Activated T-helper 2 cell treated with anti-CD3 and anti-CD28 coated beads, Interferon-gamma antibody, Interleukin-2, Interleukin-4, amounts not matched to agents 10 μg/mL and 5 μg/mL and 100 μg/mL, durations not matched to agents 14 hours and 24 hours and 36 hours (primary cell): ENCODE measurements at regions not wholly inside any gene's neighbourhood (a gene's known extent, or its start where the extent isn't known, plus 50 kb on each side); places are given as distances from the start of the nearest gene placed in this dataset.
"Not testable (repeated sequence)": the region's sequence is repeated elsewhere in the genome, so short reads cannot be mapped to it uniquely, and the experiment has no call there.

Source experiments
- DNase-seq: peaks from one replicate; pipeline ENCODE4 v3.0.0; 2021; ENCODE audit warnings: low spot score
- H3K27ac Mint-ChIP-seq: one replicate; pipeline ENCODE4 v1.8.0; 2021; ENCODE audit warnings: mixed read lengths
- H3K27me3 Mint-ChIP-seq: one replicate; pipeline ENCODE4 v1.8.0; 2021; ENCODE audit warnings: low read depth, mixed read lengths
- H3K36me3 Mint-ChIP-seq: one replicate; pipeline ENCODE4 v1.8.0; 2021; ENCODE audit warnings: low read depth, mixed read lengths
- H3K4me1 Mint-ChIP-seq: one replicate; pipeline ENCODE4 v1.8.0; 2021; ENCODE audit warnings: low read depth, mixed read lengths
- H3K4me3 Mint-ChIP-seq: one replicate; pipeline ENCODE4 v1.8.0; 2021; ENCODE audit warnings: low read depth, mild to moderate bottlenecking, moderate library complexity, mixed read lengths
- H3K9me3 Mint-ChIP-seq: one replicate; pipeline ENCODE4 v1.8.0; 2021; ENCODE audit warnings: mixed read lengths
- intact Hi-C: fragments of 100-400 bp; cut with micrococcal nuclease; formaldehyde crosslinking; loops from one replicate; pipeline ENCODE4 v1.15.1; 2023

DNA sequence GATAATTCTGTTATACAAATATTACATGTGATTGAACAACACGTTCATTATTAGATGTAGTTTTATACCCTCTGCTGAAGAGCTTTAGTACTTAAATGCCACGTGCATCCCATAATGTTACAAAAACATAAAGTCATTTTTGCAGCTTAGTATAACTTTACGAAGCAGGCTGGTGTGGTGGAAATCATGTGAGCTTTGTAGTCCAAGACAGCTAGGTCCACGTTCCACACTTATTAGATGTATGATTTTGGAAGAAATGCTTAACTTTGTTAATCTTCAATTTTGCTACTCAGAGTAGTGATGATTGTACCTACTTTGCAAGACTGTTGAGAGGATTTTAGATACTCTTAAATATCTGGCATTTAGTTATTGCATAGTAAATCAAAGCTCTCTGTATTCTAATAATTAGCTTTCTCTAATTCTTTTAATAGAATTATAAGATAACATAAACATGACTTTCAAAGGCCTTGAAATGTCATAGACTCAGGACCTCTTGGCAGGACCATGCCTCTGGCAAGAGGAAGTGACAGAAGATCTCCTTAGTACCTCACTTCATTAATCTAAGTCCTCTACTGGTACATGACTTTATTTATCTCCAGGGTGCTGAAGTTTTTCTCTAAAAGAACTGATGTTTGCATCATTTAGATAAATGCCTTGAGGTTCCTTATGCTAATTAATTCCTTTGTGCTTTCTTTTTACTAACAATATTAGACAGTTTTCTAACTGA, 153.7 kb downstream of the PCDH20 start:
- H3K27ac Mint-ChIP-seq: no peak overlapping the region
- no peaks in the 10 kb centered on the region for H3K9me3 Mint-ChIP-seq
- H3K27me3 Mint-ChIP-seq: no peaks in the 10 kb centered on the region
- intact Hi-C loops: no loop called here
- H3K4me3 Mint-ChIP-seq: no peak overlapping the region
- DNase-seq: no peak
- no peaks in the 10 kb centered on the region for H3K36me3 Mint-ChIP-seq
- H3K4me1 Mint-ChIP-seq: no peaks in the 10 kb centered on the region

- no peaks in the 10 kb centered on the region for H3K4me1 Mint-ChIP-seq
- no peaks in the 10 kb centered on the region for H3K36me3 Mint-ChIP-seq
- DNase-seq: no peak
- H3K9me3 Mint-ChIP-seq: no peaks in the 10 kb centered on the region
- intact Hi-C loops: no loop called here
- no peaks in the 10 kb centered on the region for H3K27me3 Mint-ChIP-seq
- H3K4me3 Mint-ChIP-seq: no peak overlapping the region
- no peak overlapping the region for H3K27ac Mint-ChIP-seq
Measured at GRCh38 chr13:61258185-61258584, 157.5 kb downstream of the PCDH20 start.

DNA sequence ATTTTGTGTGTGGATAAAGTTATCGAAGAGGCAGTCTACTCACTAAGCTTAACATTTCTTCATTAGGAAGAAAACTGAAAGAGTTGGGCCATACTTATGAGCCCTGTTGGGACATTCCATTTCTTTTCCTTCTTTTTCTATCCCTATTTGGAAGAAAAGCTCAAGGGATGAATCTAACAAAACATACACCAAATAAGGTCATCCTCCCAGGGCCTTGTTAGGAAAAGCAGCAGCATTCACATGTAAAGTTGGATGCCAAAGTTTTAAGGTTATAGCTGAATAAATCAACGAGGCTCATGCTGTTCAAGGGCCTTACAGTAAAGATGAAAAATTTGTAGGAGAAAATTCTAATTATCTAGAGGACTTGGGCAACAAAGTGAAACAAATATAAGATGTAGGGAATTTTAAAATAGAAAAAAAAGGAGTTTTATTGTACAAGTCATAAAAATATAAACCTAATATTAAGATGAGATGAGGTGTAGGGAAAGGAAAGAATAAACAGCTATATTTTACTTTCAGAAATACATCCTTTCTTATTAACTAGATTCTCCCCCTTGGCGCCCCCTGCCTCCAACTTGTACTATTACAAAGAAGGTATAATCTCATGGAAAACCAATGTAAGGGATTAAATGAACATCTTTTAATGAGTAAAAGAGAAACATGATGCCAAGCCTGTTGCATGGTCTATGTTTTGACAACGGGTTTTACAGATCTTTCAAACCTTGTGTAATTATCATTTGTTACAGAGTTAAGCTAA, 160.4 kb downstream of the PCDH20 start:
- no peak for DNase-seq
- no peaks in the 10 kb centered on the region for H3K27me3 Mint-ChIP-seq
- intact Hi-C loops: no loop called here
- no peaks in the 10 kb centered on the region for H3K9me3 Mint-ChIP-seq
- no peaks in the 10 kb centered on the region for H3K36me3 Mint-ChIP-seq
- no peak overlapping the region for H3K4me3 Mint-ChIP-seq
- H3K27ac Mint-ChIP-seq: no peak overlapping the region
- no peaks in the 10 kb centered on the region for H3K4me1 Mint-ChIP-seq

GRCh38 chr13:61253105-61253877, 162.4 kb downstream of the PCDH20 start:
- no peaks in the 10 kb centered on the region for H3K4me1 Mint-ChIP-seq
- no peak for DNase-seq
- intact Hi-C loops: no loop called here
- no peaks in the 10 kb centered on the region for H3K36me3 Mint-ChIP-seq
- no peak overlapping the region for H3K4me3 Mint-ChIP-seq
- H3K27me3 Mint-ChIP-seq: no peaks in the 10 kb centered on the region
- H3K9me3 Mint-ChIP-seq: no peaks in the 10 kb centered on the region
- no peak overlapping the region for H3K27ac Mint-ChIP-seq

GRCh38 chr13:61252213-61252612, 163.4 kb downstream of the PCDH20 start:
- intact Hi-C loops: no loop called here
- H3K27ac Mint-ChIP-seq: no peak overlapping the region
- H3K27me3 Mint-ChIP-seq: no peaks in the 10 kb centered on the region
- DNase-seq: no peak
- H3K36me3 Mint-ChIP-seq: no peaks in the 10 kb centered on the region
- no peak overlapping the region for H3K4me3 Mint-ChIP-seq
- peaks cover 4% of the 10 kb centered on the region for H3K9me3 Mint-ChIP-seq
- H3K4me1 Mint-ChIP-seq: no peaks in the 10 kb centered on the region

DNA sequence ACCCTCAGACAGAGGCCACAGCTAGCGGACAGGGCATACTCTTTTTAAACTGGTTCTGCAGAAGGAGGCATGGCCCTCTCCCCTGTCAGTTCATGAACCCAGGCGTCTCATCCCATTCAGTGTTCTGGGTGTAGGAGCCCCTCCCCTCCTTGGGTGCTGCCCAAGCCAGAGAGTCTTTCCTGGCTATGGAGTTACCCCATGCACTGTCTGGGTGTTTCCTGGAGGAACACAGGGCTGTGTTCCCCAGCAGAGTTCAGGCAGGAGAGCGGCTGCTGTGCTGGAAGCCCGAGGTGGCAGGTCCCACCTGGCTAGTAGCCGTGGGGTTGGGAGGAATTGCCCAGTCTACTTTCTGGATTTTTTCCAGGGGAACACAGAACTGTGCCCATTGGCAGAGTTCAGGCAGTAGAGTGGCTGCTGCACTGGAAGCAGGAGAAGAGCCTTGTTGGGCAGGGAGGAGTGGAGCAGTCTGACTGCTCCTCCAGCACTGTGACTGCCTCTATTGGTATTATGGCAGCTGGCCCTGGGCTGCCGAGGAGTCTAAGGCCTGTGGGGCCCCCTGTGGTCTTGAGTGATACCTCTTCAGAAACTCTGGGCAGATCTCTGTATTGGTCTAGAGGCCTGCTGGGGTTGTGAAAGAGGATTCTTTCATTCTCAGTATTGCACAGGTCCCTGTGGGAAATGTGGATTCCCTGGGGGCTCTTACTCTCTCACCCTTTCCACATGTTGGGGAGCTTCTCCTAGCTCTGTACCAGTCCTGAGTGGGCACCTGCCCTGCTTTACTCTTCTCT, 168.3 kb downstream of the PCDH20 start:
- Mint-ChIP-seq H3K4me1 (no peaks in the 10 kb centered on the region), H3K9me3 (peaks cover 8% of the 10 kb centered on the region), H3K36me3 (no peaks in the 10 kb centered on the region), H3K27ac (no peak overlapping the region), H3K27me3 (no peaks in the 10 kb centered on the region), H3K4me3 (no peak overlapping the region)
- no peak for DNase-seq
- intact Hi-C loops: no loop called here

- peaks cover 8% of the 10 kb centered on the region for H3K9me3 Mint-ChIP-seq
- no peak for DNase-seq
- H3K4me1 Mint-ChIP-seq: no peaks in the 10 kb centered on the region
- no peak overlapping the region for H3K4me3 Mint-ChIP-seq
- H3K36me3 Mint-ChIP-seq: no peaks in the 10 kb centered on the region
- H3K27ac Mint-ChIP-seq: no peak overlapping the region
- intact Hi-C loops: no loop called here
- no peaks in the 10 kb centered on the region for H3K27me3 Mint-ChIP-seq
Measured at GRCh38 chr13:61246351-61246750, 169.3 kb downstream of the PCDH20 start.

GRCh38 chr13:61215601-61216000, 200.0 kb downstream of the PCDH20 start:
- no peaks in the 10 kb centered on the region for H3K4me1 Mint-ChIP-seq
- H3K9me3 Mint-ChIP-seq: peaks cover 27% of the 10 kb centered on the region
- intact Hi-C loops: no loop called here
- no peaks in the 10 kb centered on the region for H3K27me3 Mint-ChIP-seq
- H3K4me3 Mint-ChIP-seq: no peak overlapping the region
- no peak for DNase-seq
- H3K36me3 Mint-ChIP-seq: no peaks in the 10 kb centered on the region
- no peak overlapping the region for H3K27ac Mint-ChIP-seq

GRCh38 chr13:61215116-61215515, 200.5 kb downstream of the PCDH20 start:
- H3K4me1 Mint-ChIP-seq: no peaks in the 10 kb centered on the region

DNA sequence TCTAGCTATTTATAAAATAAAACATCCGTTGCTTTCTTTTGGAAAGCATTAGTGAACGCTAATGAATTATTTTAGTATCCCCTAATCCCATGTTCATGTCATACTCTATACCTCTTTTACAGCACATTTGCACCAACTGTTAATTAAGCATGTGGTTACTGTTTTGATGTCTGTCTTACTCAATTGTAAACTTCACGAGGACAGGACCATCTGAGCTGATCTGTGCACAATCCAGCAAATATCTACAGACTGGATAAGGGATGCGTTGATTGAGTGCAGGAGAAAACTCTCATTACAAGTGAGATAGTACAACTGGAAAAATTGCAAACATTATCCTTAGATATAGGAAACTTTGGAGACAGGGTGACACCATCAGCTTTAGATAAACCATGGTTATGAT, 201.1 kb downstream of the PCDH20 start:
- Mint-ChIP-seq H3K9me3 (peaks cover 27% of the 10 kb centered on the region), H3K4me3 (no peak overlapping the region), H3K4me1 (no peaks in the 10 kb centered on the region), H3K27me3 (no peaks in the 10 kb centered on the region), H3K36me3 (no peaks in the 10 kb centered on the region), H3K27ac (no peak overlapping the region)
- no peak for DNase-seq
- intact Hi-C loops: no loop called here

More at GRCh38 chr13:61215116-61215515, 200.5 kb downstream of the PCDH20 start:
- no peak for DNase-seq
- intact Hi-C loops: no loop called here
- H3K27ac Mint-ChIP-seq: no peak overlapping the region
- H3K9me3 Mint-ChIP-seq: peaks cover 27% of the 10 kb centered on the region
- H3K36me3 Mint-ChIP-seq: no peaks in the 10 kb centered on the region
- H3K4me3 Mint-ChIP-seq: no peak overlapping the region
- H3K27me3 Mint-ChIP-seq: no peaks in the 10 kb centered on the region

GRCh38 chr13:61205898-61206297, 209.8 kb downstream of the PCDH20 start:
- intact Hi-C loops, H3K27me3 Mint-ChIP-seq, DNase-seq, H3K36me3 Mint-ChIP-seq, H3K4me3 Mint-ChIP-seq, H3K27ac Mint-ChIP-seq, H3K4me1 Mint-ChIP-seq: not testable (repeated sequence)
- peaks cover 22% of the 10 kb centered on the region for H3K9me3 Mint-ChIP-seq

GRCh38 chr13:61204025-61204424, 211.6 kb downstream of the PCDH20 start:
- Mint-ChIP-seq H3K9me3 (peaks cover 22% of the 10 kb centered on the region), H3K4me3 (no peak overlapping the region), H3K27ac (no peak overlapping the region), H3K4me1 (no peaks in the 10 kb centered on the region), H3K27me3 (no peaks in the 10 kb centered on the region), H3K36me3 (no peaks in the 10 kb centered on the region)
- intact Hi-C loops: no loop called here
- no peak for DNase-seq
